ENCODE measurements at regions not wholly inside any gene's neighbourhood (a gene's known extent, or its start where the extent isn't known, plus 50 kb on each side); places are given as distances from the start of the nearest gene placed in this dataset.
"Not testable (repeated sequence)": the region's sequence is repeated elsewhere in the genome, so short reads cannot be mapped to it uniquely, and the experiment has no call there.

DNA sequence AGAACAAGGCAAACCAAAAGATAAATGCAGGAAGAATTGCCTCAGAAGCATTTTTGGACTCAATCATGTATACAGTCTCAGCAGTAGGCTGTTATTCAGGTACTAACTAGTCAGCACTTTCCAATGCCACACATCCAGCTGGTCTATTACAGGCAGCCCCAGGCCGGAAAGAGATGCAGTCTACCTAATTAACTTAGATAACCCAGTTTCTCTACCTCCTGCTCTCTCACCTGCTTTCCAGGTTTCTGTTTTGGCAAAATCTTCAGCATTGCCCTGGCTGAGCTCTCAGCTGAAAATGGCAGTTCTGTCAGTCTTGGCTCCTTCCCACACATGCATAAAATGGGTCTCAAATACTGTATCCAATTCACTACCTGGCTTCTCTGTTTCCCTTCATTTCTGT, 101.3 kb upstream of the UFL1 start:
- DNase-seq, result no peak
- no peak for TF ChIP-seq CTCF (IDR thresholded peaks at IDR 0.05; ENCODE audit: borderline replicate concordance, extremely low read depth, insufficient read depth)
- H3K27ac ChIP-seq (ENCODE audit: low read depth in 2 of 2, low read length in 2 of 2), result no peak overlapping the region
- no peaks in the 10 kb centered on the region for H3K27me3 ChIP-seq (ENCODE audit: control insufficient read depth, insufficient read depth, low read length)
- H3K4me3 ChIP-seq (ENCODE audit: low read length in 3 of 3), result no peak overlapping the region
- no peak overlapping the region for H3K9ac ChIP-seq (ENCODE audit: low read length in 3 of 3)
- H3K9me3 ChIP-seq (ENCODE audit: control insufficient read depth in 2 of 3, insufficient read depth in 1 of 3, low read length in 3 of 3), result no peaks in the 10 kb centered on the region
- no peaks in the 10 kb centered on the region for H3K36me3 ChIP-seq (ENCODE audit: control insufficient read depth in 2 of 3, insufficient read depth in 3 of 3, low read length in 3 of 3)
- no peaks in the 10 kb centered on the region for H3K4me1 ChIP-seq (ENCODE audit: control insufficient read depth in 2 of 3, insufficient read depth in 2 of 3, low read depth in 1 of 3, low read length in 3 of 3)
- no peak for FAIRE-seq
- intact Hi-C loops (cut with DNase I), result no loop called here

GRCh38 chr6:96433950-96434349, 87.7 kb upstream of the UFL1 start:
- Histone ChIP-seq H3K4me3 (ENCODE audit: low read length in 3 of 3) (no peak overlapping the region), H3K27ac (ENCODE audit: low read depth in 2 of 2, low read length in 2 of 2) (no peak overlapping the region), H3K27me3 (ENCODE audit: control insufficient read depth, insufficient read depth, low read length) (no peaks in the 10 kb centered on the region), H3K9ac (ENCODE audit: low read length in 3 of 3) (no peak overlapping the region), H3K4me1 (ENCODE audit: control insufficient read depth in 2 of 3, insufficient read depth in 2 of 3, low read depth in 1 of 3, low read length in 3 of 3) (no peaks in the 10 kb centered on the region), H3K9me3 (ENCODE audit: control insufficient read depth in 2 of 3, insufficient read depth in 1 of 3, low read length in 3 of 3) (peaks cover 0 to 2% (median 0%) of the 10 kb centered on the region in 3 donors), H3K36me3 (ENCODE audit: control insufficient read depth in 2 of 3, insufficient read depth in 3 of 3, low read length in 3 of 3) (no peaks in the 10 kb centered on the region)
- no peak for TF ChIP-seq CTCF (IDR thresholded peaks at IDR 0.05; ENCODE audit: borderline replicate concordance, extremely low read depth, insufficient read depth)
- intact Hi-C loops (cut with DNase I), result no loop called here
- no peak for DNase-seq
- no peak for FAIRE-seq

DNA sequence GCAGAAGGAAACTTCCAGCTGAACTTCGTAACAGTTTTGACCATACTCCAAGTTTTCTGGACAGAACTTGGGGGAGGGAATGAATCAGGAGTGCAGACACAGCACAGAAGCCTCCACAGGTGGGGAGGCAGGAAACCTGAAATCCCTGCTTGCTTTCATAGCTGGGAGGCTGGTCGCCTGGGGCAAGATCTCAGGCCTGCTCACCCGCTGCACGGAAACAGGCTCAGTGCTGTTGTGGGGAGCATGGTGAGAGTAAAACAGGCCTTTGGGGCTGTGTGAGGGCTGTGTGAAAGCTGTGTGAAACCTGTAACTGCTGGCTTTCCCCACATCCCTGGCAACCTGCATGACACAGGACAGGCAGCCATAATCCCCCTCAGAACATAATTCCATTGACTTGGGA, 85.2 kb upstream of the UFL1 start:
- no peak for TF ChIP-seq CTCF (IDR thresholded peaks at IDR 0.05; ENCODE audit: borderline replicate concordance, extremely low read depth, insufficient read depth)
- Histone ChIP-seq H3K36me3 (ENCODE audit: control insufficient read depth in 2 of 3, insufficient read depth in 3 of 3, low read length in 3 of 3) (no peaks in the 10 kb centered on the region), H3K9me3 (ENCODE audit: control insufficient read depth in 2 of 3, insufficient read depth in 1 of 3, low read length in 3 of 3) (no peaks in the 10 kb centered on the region), H3K4me1 (ENCODE audit: control insufficient read depth in 2 of 3, insufficient read depth in 2 of 3, low read depth in 1 of 3, low read length in 3 of 3) (no peaks in the 10 kb centered on the region), H3K27ac (ENCODE audit: low read depth in 2 of 2, low read length in 2 of 2) (no peak overlapping the region), H3K9ac (ENCODE audit: low read length in 3 of 3) (no peak overlapping the region), H3K27me3 (ENCODE audit: control insufficient read depth, insufficient read depth, low read length) (no peaks in the 10 kb centered on the region), H3K4me3 (ENCODE audit: low read length in 3 of 3) (no peak overlapping the region)
- intact Hi-C loops (cut with DNase I), result no loop called here
- DNase-seq (peak in 1 of 5 donors; percentile 38), FAIRE-seq (no peak)

- FAIRE-seq; intact Hi-C loops (cut with DNase I); DNase-seq: not testable (repeated sequence)
Observed at GRCh38 chr6:96437228-96437627, 84.4 kb upstream of the UFL1 start.

More at GRCh38 chr6:96437228-96437627, 84.4 kb upstream of the UFL1 start:
- H3K36me3 ChIP-seq (ENCODE audit: control insufficient read depth in 2 of 3, insufficient read depth in 3 of 3, low read length in 3 of 3); H3K9ac ChIP-seq (ENCODE audit: low read length in 3 of 3); H3K9me3 ChIP-seq (ENCODE audit: control insufficient read depth in 2 of 3, insufficient read depth in 1 of 3, low read length in 3 of 3); H3K27ac ChIP-seq (ENCODE audit: low read depth in 2 of 2, low read length in 2 of 2); H3K4me1 ChIP-seq (ENCODE audit: control insufficient read depth in 2 of 3, insufficient read depth in 2 of 3, low read depth in 1 of 3, low read length in 3 of 3); H3K27me3 ChIP-seq (ENCODE audit: control insufficient read depth, insufficient read depth, low read length); H3K4me3 ChIP-seq (ENCODE audit: low read length in 3 of 3): not testable (repeated sequence)
